HG03064 (cell line): ENCODE measurements at regions not wholly inside any gene's neighbourhood (a gene's known extent, or its start where the extent isn't known, plus 50 kb on each side); places are given as distances from the start of the nearest gene placed in this dataset.
"Not testable (repeated sequence)": the region's sequence is repeated elsewhere in the genome, so short reads cannot be mapped to it uniquely, and the experiment has no call there.

Source experiments
- ATAC-seq: cut with Tn5 transposase; IDR thresholded peaks from one replicate; pipeline ENCODE4 v1.9.1; 2021; ENCODE audit warnings: low read depth; ENCODE audit not compliant: unreplicated experiment

GRCh38 chr11:19628018-19628417 is 84.6 kb upstream of the NAV2 start:
- ATAC-seq, result no peak

- no peak for ATAC-seq
Observed at GRCh38 chr11:19627566-19627965, 85.1 kb upstream of the NAV2 start.

- no peak for ATAC-seq
Observed at GRCh38 chr11:19625438-19625837, 87.2 kb upstream of the NAV2 start.

- ATAC-seq, result no peak
Observed at GRCh38 chr11:19617696-19618523, 94.7 kb upstream of the NAV2 start.

GRCh38 chr11:19615341-19616183 is 97.1 kb upstream of the NAV2 start:
- no peak for ATAC-seq

- ATAC-seq, result no peak
Observed at GRCh38 chr11:19614370-19614940, 98.2 kb upstream of the NAV2 start.

GRCh38 chr11:19612025-19612424 is 100.6 kb upstream of the NAV2 start:
- not testable (repeated sequence) for ATAC-seq

- no peak for ATAC-seq
Observed at GRCh38 chr11:19607656-19608360, 104.8 kb upstream of the NAV2 start.

GRCh38 chr11:19606856-19607655 is 105.6 kb upstream of the NAV2 start:
- no peak for ATAC-seq

GRCh38 chr11:19605520-19606371 is 106.9 kb upstream of the NAV2 start:
- no peak for ATAC-seq

- ATAC-seq, result no peak
Observed at GRCh38 chr11:19604679-19605375, 107.8 kb upstream of the NAV2 start.

GRCh38 chr11:19603771-19604170 is 108.9 kb upstream of the NAV2 start:
- no peak for ATAC-seq

- no peak for ATAC-seq
Observed at GRCh38 chr11:19602891-19603290, 109.7 kb upstream of the NAV2 start.

- no peak for ATAC-seq
Observed at GRCh38 chr11:19602406-19602805, 110.2 kb upstream of the NAV2 start.

- no peak for ATAC-seq
Observed at GRCh38 chr11:19601235-19601634, 111.4 kb upstream of the NAV2 start.

GRCh38 chr11:19599681-19600080 is 113.0 kb upstream of the NAV2 start:
- ATAC-seq, result no peak

GRCh38 chr11:19598876-19599486 is 113.7 kb upstream of the NAV2 start:
- ATAC-seq, result no peak

GRCh38 chr11:19598456-19598855 is 114.2 kb upstream of the NAV2 start:
- ATAC-seq, result no peak
